Lower leg skin (tissue), 3 donors: ENCODE measurements at regions not wholly inside any gene's neighbourhood (a gene's known extent, or its start where the extent isn't known, plus 50 kb on each side); places are given as distances from the start of the nearest gene placed in this dataset.

Experiments
- POLR2A ChIP-seq, 2 donors: fragments of 450-650 bp; IDR thresholded peaks; one replicate each; pipeline ENCODE4 v1.6.1; 2016 to 2017; ENCODE audit warnings: antibody characterized with exemption in 2 of 2, mild to moderate bottlenecking in 1 of 2, moderate library complexity in 1 of 2
- TF ChIP-seq, protein P1 (sequence below), 3 donors: fragments of 450-650 bp; IDR thresholded peaks; one replicate each; pipeline ENCODE4 v1.5.1; 2016; ENCODE audit warnings: antibody characterized with exemption in 3 of 3, mild to moderate bottlenecking in 3 of 3, moderate library complexity in 2 of 3

DNA sequence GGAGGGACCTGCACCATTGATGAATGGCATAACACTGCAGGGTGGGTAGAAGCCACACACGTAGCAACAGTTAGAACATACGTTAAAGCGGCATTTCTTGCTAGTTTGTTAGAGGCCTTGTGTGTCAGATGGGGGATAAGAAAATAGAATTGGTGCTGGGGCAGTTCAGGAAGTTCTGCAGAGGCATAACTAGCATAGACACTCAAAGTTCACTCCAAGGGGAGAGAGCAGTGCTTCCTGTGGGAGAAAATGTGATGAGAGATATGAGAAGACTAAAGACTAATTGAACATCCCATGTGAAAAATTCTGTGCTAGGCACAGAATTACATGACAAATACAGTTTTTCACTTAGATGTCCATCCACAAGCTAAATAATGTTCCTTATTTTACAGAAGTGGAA is 327.1 kb downstream of the ZNF621 start:
- TF ChIP-seq, protein P1, sequence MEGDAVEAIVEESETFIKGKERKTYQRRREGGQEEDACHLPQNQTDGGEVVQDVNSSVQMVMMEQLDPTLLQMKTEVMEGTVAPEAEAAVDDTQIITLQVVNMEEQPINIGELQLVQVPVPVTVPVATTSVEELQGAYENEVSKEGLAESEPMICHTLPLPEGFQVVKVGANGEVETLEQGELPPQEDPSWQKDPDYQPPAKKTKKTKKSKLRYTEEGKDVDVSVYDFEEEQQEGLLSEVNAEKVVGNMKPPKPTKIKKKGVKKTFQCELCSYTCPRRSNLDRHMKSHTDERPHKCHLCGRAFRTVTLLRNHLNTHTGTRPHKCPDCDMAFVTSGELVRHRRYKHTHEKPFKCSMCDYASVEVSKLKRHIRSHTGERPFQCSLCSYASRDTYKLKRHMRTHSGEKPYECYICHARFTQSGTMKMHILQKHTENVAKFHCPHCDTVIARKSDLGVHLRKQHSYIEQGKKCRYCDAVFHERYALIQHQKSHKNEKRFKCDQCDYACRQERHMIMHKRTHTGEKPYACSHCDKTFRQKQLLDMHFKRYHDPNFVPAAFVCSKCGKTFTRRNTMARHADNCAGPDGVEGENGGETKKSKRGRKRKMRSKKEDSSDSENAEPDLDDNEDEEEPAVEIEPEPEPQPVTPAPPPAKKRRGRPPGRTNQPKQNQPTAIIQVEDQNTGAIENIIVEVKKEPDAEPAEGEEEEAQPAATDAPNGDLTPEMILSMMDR (IDR thresholded peaks at IDR 0.05): no peak
- no peak for TF ChIP-seq POLR2A (IDR thresholded peaks at IDR 0.05)
